ENCODE measurements at regions not wholly inside any gene's neighbourhood (a gene's known extent, or its start where the extent isn't known, plus 50 kb on each side); places are given as distances from the start of the nearest gene placed in this dataset.
A peak's percentile ranks its signal among the peaks of the same experiment; 100 is the strongest.

DNA sequence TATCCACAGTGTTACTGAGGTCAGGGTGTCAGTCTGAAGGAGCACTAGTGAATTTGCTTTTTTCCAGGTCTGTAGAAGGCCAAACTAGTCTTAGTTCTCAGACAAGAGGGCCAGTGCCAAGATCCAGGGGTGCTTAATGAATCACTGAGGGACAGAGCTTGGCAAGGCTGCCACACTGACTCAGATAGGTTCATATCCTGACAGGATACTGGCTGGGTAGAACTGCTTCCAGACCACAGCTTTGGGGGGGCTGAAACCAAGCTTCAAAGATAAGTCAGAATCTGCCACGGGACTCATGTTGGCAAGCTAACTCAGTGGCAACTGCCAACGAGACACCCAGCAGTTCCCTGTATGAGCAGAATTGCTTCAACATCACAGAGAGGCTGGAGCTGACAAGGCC lies 1125.4 kb downstream of the EFNA5 start (continued):
- TF ChIP-seq SIN3A (IDR thresholded peaks at IDR 0.05; ENCODE audit: borderline replicate concordance, low read depth, low read length), result no peak
- no peak for TF ChIP-seq RFX5 (IDR thresholded peaks at IDR 0.05; ENCODE audit: low read length)
- no peak for TF ChIP-seq RAD21 (IDR thresholded peaks at IDR 0.05; ENCODE audit: low read length)
- peak; percentile 91 for TF ChIP-seq NFIC (IDR thresholded peaks at IDR 0.05; ENCODE audit: borderline replicate concordance)
- TF ChIP-seq CHD2 (IDR thresholded peaks at IDR 0.05; ENCODE audit: low read length, partially characterized antibody), result no peak
- TF ChIP-seq MXI1 (IDR thresholded peaks at IDR 0.05; ENCODE audit: low read depth, low read length), result no peak
- TF ChIP-seq EP300 (IDR thresholded peaks at IDR 0.05; ENCODE audit: borderline replicate concordance in 1 of 2, low read depth in 1 of 2, low read length in 1 of 2), result peak in 1 of 2 experiments; percentile 72; a peak in 1 of 4 replicates
- TF ChIP-seq FOXM1 (IDR thresholded peaks at IDR 0.05; ENCODE audit: low read depth), result no peak
- TF ChIP-seq, protein P1, sequence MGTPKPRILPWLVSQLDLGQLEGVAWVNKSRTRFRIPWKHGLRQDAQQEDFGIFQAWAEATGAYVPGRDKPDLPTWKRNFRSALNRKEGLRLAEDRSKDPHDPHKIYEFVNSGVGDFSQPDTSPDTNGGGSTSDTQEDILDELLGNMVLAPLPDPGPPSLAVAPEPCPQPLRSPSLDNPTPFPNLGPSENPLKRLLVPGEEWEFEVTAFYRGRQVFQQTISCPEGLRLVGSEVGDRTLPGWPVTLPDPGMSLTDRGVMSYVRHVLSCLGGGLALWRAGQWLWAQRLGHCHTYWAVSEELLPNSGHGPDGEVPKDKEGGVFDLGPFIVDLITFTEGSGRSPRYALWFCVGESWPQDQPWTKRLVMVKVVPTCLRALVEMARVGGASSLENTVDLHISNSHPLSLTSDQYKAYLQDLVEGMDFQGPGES (IDR thresholded peaks at IDR 0.05; ENCODE audit: low read depth, low read length), result no peak
- TF ChIP-seq, protein P2, sequence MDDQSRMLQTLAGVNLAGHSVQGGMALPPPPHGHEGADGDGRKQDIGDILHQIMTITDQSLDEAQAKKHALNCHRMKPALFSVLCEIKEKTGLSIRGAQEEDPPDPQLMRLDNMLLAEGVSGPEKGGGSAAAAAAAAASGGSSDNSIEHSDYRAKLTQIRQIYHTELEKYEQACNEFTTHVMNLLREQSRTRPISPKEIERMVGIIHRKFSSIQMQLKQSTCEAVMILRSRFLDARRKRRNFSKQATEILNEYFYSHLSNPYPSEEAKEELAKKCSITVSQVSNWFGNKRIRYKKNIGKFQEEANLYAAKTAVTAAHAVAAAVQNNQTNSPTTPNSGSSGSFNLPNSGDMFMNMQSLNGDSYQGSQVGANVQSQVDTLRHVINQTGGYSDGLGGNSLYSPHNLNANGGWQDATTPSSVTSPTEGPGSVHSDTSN (IDR thresholded peaks at IDR 0.05), result peak; percentile 76
- TF ChIP-seq FOSL2 (IDR thresholded peaks at IDR 0.05; ENCODE audit: borderline replicate concordance, low read depth), result peak; percentile 57; the same call in 1 of the 2 replicates
- TF ChIP-seq, protein P3, sequence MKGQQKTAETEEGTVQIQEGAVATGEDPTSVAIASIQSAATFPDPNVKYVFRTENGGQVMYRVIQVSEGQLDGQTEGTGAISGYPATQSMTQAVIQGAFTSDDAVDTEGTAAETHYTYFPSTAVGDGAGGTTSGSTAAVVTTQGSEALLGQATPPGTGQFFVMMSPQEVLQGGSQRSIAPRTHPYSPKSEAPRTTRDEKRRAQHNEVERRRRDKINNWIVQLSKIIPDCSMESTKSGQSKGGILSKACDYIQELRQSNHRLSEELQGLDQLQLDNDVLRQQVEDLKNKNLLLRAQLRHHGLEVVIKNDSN (IDR thresholded peaks at IDR 0.05; ENCODE audit: borderline replicate concordance, low read depth), result no peak
- TF ChIP-seq, protein P4, sequence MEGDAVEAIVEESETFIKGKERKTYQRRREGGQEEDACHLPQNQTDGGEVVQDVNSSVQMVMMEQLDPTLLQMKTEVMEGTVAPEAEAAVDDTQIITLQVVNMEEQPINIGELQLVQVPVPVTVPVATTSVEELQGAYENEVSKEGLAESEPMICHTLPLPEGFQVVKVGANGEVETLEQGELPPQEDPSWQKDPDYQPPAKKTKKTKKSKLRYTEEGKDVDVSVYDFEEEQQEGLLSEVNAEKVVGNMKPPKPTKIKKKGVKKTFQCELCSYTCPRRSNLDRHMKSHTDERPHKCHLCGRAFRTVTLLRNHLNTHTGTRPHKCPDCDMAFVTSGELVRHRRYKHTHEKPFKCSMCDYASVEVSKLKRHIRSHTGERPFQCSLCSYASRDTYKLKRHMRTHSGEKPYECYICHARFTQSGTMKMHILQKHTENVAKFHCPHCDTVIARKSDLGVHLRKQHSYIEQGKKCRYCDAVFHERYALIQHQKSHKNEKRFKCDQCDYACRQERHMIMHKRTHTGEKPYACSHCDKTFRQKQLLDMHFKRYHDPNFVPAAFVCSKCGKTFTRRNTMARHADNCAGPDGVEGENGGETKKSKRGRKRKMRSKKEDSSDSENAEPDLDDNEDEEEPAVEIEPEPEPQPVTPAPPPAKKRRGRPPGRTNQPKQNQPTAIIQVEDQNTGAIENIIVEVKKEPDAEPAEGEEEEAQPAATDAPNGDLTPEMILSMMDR (IDR thresholded peaks at IDR 0.05), result no peak

DNA sequence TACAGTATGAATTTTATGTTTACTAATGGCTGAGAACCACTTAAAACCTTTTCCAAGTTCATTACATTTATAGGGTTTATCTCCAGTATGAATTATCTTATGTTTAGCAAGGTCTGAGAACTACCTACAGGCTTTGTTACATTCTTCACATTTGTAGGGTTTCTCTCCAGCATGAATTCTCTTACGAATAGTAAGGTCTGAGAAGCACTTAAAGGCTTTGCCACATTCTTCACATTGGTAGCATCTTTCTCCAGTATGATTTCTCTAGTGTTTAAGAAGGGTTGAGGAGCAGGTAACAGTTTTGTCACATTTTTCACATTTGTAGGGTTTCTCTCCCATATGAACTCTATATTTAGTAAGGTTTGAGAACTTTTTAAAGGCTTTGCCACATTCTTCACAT lies 1127.4 kb downstream of the EFNA5 start:
- Histone ChIP-seq H4K20me1 (ENCODE audit: insufficient read depth) (no peaks in the 10 kb centered on the region), H3K4me2 (no peak overlapping the region), H2AFZ (ENCODE audit: low read depth) (no peak overlapping the region), H3K4me3 (ENCODE audit: low read depth in 2 of 2, low read length in 1 of 2) (no peak overlapping the region), H3K9me2 (no peaks in the 10 kb centered on the region), H3K9me3 (0 out of 2 replicates have a peak, but pooled peaks cover 3% of the 10 kb centered on the region), H3K79me2 (ENCODE audit: insufficient read depth) (no peaks in the 10 kb centered on the region), H3K27ac (ENCODE audit: low read depth in 2 of 2, low read length in 1 of 2) (no peak overlapping the region), H3K9ac (no peak overlapping the region), H3K4me1 (ENCODE audit: control insufficient read depth in 1 of 2, insufficient read depth in 2 of 2, low read depth in 1 of 2, low read length in 1 of 2) (no peaks in the 10 kb centered on the region), H3F3A (replicated peaks; ENCODE audit: insufficient read depth) (no peaks in the 10 kb centered on the region), H3K36me3 (replicated peaks in 1 of 2; ENCODE audit: control insufficient read depth in 1 of 2, insufficient read depth in 2 of 2, low read length in 1 of 2) (no peaks in the 10 kb centered on the region), H3K27me3 (ENCODE audit: insufficient read depth) (no peaks in the 10 kb centered on the region)
- 52% methylated on average over 1 of the region's 1 CpG for WGBS (ENCODE audit: low lambda C conversion rate)
- DNase-seq, result no peak
- POLR2A ChIA-PET, result no interaction called here
- TF ChIP-seq JUND (IDR thresholded peaks at IDR 0.05) (no peak), RFX5 (IDR thresholded peaks at IDR 0.05; ENCODE audit: low read length) (no peak), YY1 (IDR thresholded peaks at IDR 0.05; ENCODE audit: low read depth) (no peak), TAF1 (IDR thresholded peaks at IDR 0.05; ENCODE audit: borderline replicate concordance, low read depth, low read length) (no peak), EZH2phosphoT487 (IDR thresholded peaks at IDR 0.05; ENCODE audit: borderline replicate concordance, low read depth) (no peak), RAD21 (IDR thresholded peaks at IDR 0.05; ENCODE audit: low read length) (no peak), TEAD4 (IDR thresholded peaks at IDR 0.05; ENCODE audit: borderline replicate concordance, insufficient read depth) (no peak)
- CTCF ChIA-PET, result no interaction called here
